ENCODE measurements at regions not wholly inside any gene's neighbourhood (a gene's known extent, or its start where the extent isn't known, plus 50 kb on each side); places are given as distances from the start of the nearest gene placed in this dataset.
"Not testable (repeated sequence)": the region's sequence is repeated elsewhere in the genome, so short reads cannot be mapped to it uniquely, and the experiment has no call there.

DNA sequence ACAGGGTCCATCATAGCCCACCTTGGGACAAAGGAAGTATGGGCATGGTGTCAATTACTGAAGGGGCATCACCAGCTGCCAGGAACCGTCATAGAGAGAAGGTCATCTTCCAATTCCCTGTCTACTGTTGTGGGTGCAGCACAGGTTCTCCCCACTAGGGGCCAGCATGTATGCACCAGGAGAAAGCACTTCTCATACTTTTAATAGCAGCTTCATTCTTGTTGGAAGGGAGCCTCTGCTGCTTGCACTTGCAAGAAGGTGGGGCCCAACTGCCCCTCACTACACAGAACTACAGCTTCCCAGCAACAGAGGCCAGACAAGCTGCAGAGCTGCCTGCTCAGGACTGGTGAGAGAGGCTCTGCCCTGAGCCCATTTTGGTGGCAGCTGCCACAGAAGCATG is 182.2 kb downstream of the SPIN4 start:
- not testable (repeated sequence) for TF ChIP-seq POLR2A (IDR thresholded peaks at IDR 0.05)
- TF ChIP-seq, protein P1, sequence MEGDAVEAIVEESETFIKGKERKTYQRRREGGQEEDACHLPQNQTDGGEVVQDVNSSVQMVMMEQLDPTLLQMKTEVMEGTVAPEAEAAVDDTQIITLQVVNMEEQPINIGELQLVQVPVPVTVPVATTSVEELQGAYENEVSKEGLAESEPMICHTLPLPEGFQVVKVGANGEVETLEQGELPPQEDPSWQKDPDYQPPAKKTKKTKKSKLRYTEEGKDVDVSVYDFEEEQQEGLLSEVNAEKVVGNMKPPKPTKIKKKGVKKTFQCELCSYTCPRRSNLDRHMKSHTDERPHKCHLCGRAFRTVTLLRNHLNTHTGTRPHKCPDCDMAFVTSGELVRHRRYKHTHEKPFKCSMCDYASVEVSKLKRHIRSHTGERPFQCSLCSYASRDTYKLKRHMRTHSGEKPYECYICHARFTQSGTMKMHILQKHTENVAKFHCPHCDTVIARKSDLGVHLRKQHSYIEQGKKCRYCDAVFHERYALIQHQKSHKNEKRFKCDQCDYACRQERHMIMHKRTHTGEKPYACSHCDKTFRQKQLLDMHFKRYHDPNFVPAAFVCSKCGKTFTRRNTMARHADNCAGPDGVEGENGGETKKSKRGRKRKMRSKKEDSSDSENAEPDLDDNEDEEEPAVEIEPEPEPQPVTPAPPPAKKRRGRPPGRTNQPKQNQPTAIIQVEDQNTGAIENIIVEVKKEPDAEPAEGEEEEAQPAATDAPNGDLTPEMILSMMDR (IDR thresholded peaks at IDR 0.05), result not testable (repeated sequence)

All from Peyer's patch (tissue), 4 donors.